Activated naive CD8-positive, alpha-beta T cell treated with anti-CD3 and anti-CD28 coated beads, Interleukin-2, amount 10 ng/mL, durations not matched to agents 7 days and 5 days (primary cell): ENCODE measurements at regions not wholly inside any gene's neighbourhood (a gene's known extent, or its start where the extent isn't known, plus 50 kb on each side); places are given as distances from the start of the nearest gene placed in this dataset.

Experiments
- ATAC-seq: fragments of 150-1000 bp; cut with Tn5 transposase; one replicate; pipeline ENCODE4 v1.10.0; 2021; ENCODE audit warnings: low read depth, moderate library complexity
- POLR2A ChIA-PET: fragments of 350-600 bp; sonication (Branson Sonifier 250); formaldehyde crosslinking; loops from one replicate; lab custom pipeline; 2021; ENCODE audit warnings: antibody characterized with exemption; lab: Charles Lee
- DNase-seq: peaks from one replicate; pipeline ENCODE4 v3.0.0; 2021
- H3K27ac Mint-ChIP-seq: one replicate; pipeline ENCODE4 v1.8.0; 2022; ENCODE audit warnings: mild to moderate bottlenecking, mixed read lengths
- H3K27me3 Mint-ChIP-seq: one replicate; pipeline ENCODE4 v1.8.0; 2022; ENCODE audit warnings: mild to moderate bottlenecking, moderate library complexity, mixed read lengths
- H3K36me3 Mint-ChIP-seq: one replicate; pipeline ENCODE4 v1.8.0; 2021; ENCODE audit warnings: mild to moderate bottlenecking, mixed read lengths
- H3K4me1 Mint-ChIP-seq: one replicate; pipeline ENCODE4 v1.8.0; 2021; ENCODE audit warnings: mixed read lengths
- H3K4me3 Mint-ChIP-seq: one replicate; pipeline ENCODE4 v1.8.0; 2022; ENCODE audit warnings: mild to moderate bottlenecking, moderate library complexity, mixed read lengths
- H3K9me3 Mint-ChIP-seq: one replicate; pipeline ENCODE4 v1.8.0; 2021; ENCODE audit warnings: mixed read lengths

DNA sequence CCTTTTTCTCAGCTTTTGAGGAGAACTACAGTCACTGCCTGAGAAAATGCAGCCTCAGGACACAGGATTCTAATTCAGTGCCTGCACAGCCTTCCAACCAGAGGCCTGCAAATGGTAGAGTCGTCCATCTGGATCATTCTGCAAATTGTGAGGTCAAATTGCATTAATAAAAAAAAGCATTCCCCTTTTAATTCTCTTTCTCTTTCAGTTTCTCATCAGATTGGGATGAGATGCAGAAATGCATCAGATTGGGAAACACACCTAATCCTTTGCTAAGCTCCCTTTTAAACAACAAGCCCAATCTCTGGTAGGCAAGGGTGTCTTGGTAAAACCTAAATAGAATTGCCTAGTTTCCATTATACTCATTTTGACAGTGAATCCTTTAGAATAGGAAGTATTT is 838.8 kb downstream of the MAFB start:
- Mint-ChIP-seq H3K4me1 (no peaks in the 10 kb centered on the region), H3K27me3 (peaks cover 2% of the 10 kb centered on the region), H3K4me3 (no peak overlapping the region), H3K27ac (no peak overlapping the region), H3K36me3 (no peaks in the 10 kb centered on the region), H3K9me3 (no peaks in the 10 kb centered on the region)
- POLR2A ChIA-PET, result no interaction called here
- DNase-seq, result no peak
- no peak for ATAC-seq

DNA sequence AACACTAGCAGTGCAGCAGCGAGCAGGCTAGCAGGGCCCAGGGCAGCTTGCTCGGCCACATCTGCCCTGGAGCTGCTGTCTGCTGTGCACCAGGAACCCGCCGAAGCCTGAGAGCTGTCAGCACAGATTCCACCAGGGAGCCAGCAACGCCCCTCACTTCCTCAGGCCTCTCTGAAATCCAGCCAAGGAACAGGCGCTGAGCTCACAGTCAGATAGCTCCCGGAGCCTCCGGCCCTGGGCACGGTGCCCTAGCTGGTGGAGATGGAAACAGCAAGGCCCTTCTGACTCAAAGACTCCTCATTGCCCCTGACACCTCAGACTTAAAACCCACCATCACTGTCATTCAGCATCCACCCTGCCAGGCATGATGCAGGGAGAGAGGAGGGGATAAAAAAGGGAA is 839.4 kb downstream of the MAFB start:
- ATAC-seq, result no peak
- peaks cover 2% of the 10 kb centered on the region for H3K27me3 Mint-ChIP-seq
- H3K27ac Mint-ChIP-seq, result no peak overlapping the region
- no peaks in the 10 kb centered on the region for H3K36me3 Mint-ChIP-seq
- POLR2A ChIA-PET, result no interaction called here
- DNase-seq, result no peak
- H3K9me3 Mint-ChIP-seq, result no peaks in the 10 kb centered on the region
- no peaks in the 10 kb centered on the region for H3K4me1 Mint-ChIP-seq
- no peak overlapping the region for H3K4me3 Mint-ChIP-seq

DNA sequence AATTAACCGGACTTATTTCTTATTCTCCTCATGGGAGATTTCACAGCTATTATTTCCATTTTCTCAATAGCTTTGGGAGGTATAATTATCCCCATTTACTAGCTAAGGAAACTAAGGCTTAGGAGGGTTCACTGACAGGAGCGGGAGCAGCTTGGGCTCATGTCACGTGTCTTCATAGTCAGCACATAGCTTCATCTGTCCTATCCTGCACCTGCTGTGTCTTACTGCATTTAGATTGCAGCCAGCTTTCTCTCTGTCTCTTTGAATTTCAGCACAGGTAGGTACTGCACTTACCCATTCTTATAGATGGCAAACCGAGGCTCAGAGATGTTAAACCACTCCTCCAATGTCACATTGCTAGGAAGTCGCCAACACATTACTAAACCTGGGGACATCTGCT is 839.9 kb downstream of the MAFB start:
- Mint-ChIP-seq H3K4me3 (no peak overlapping the region), H3K27ac (no peak overlapping the region), H3K36me3 (no peaks in the 10 kb centered on the region), H3K9me3 (no peaks in the 10 kb centered on the region), H3K4me1 (no peaks in the 10 kb centered on the region), H3K27me3 (peaks cover 2% of the 10 kb centered on the region)
- ATAC-seq (no peak), DNase-seq (no peak)
- POLR2A ChIA-PET, result no interaction called here

DNA sequence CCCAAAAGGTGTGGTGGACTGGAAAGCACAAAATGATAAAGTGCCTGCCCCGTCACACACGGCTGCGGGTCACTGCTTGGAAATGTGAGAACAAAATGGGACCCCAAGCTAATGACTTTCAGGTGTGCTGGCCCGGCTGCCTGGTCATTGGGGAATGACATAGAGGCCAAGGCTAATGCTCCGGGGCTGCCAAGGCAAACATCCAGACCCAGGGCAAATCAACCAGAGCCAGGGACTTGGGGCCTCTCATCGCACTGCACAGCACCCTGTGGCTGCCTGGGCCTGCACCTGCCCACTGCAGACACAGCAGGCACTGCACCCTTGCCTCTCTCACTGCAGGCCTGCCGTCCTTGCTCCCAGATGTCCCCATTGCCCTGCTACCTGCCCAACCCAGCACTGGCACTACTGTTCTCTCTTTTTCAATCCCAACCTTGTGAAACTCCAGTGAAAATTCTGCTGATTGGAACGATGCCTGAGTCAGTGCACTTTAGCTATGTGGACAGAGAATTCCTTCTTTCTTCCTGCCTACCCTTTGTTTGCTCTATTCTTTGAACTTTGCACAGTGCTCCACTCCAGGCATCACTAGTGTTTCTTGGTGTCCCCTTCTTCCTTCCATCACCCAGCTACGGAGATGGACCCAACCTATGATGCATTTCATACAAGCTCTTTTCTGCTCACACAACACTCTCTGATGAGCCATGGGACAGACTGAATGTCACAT is 849.5 kb downstream of the MAFB start:
- POLR2A ChIA-PET, result no interaction called here
- no peaks in the 10 kb centered on the region for H3K9me3 Mint-ChIP-seq
- H3K4me3 Mint-ChIP-seq, result no peak overlapping the region
- no peaks in the 10 kb centered on the region for H3K27me3 Mint-ChIP-seq
- no peak for DNase-seq
- no peaks in the 10 kb centered on the region for H3K36me3 Mint-ChIP-seq
- no peak overlapping the region for H3K27ac Mint-ChIP-seq
- no peaks in the 10 kb centered on the region for H3K4me1 Mint-ChIP-seq
- no peak for ATAC-seq

DNA sequence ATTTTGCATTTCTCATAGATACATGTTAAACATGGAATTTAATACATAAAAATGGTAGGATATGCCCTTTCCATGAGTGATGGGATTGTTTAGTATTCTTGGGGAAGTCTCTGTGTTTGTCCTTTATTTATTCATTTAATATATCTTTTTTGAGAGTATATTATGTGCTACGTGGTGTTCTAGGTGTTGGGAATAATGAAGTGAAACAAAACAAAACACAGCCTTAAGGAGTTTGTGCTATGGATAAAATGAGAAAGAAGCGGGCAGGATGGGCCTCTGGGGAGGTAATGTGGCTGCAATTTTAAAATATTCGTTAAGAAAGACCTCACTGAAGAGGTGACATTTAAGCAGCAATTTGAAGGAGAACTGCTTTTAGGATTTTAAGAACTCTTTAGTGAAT is 851.5 kb downstream of the MAFB start:
- DNase-seq, result no peak
- no peak for ATAC-seq
- no peaks in the 10 kb centered on the region for H3K4me1 Mint-ChIP-seq
- H3K9me3 Mint-ChIP-seq, result no peaks in the 10 kb centered on the region
- H3K27ac Mint-ChIP-seq, result no peak overlapping the region
- no peak overlapping the region for H3K4me3 Mint-ChIP-seq
- H3K36me3 Mint-ChIP-seq, result no peaks in the 10 kb centered on the region
- no peaks in the 10 kb centered on the region for H3K27me3 Mint-ChIP-seq
- POLR2A ChIA-PET, result no interaction called here

DNA sequence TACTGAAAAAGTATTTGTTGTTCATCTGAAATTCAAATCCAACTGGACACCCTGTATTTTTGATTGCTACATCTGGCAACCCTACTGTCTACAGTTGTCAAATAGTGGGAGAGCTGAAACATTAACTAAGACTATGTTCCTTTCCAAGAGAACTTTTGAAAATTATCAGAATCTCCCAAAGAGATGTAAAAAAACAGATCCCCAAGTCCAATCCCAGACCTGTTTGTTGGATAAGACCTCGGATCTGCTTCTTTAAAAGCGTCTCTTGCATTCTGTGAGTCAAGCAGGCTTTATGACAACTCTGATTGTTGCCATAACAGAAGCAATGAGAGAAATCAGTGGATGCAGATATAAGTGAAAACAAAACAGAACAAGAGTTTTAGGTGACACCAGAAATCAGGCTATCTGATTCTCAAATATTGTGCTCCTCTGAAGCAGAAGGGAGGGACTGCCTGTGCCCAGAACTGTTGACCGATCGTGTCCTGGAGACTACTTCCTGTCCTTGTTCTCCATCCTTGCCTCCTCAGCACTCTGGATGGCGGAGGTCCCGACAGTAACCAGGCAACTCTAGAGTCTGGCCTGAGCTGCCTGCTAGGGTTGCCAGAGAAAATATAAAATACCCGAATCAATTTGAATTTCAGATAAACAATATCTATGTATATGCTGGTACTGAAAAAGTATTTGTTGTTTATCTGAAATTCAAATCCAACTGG is 853.8 kb downstream of the MAFB start:
- Mint-ChIP-seq H3K4me1 (no peaks in the 10 kb centered on the region), H3K27ac (no peak overlapping the region)
- ATAC-seq, result no peak

DNA sequence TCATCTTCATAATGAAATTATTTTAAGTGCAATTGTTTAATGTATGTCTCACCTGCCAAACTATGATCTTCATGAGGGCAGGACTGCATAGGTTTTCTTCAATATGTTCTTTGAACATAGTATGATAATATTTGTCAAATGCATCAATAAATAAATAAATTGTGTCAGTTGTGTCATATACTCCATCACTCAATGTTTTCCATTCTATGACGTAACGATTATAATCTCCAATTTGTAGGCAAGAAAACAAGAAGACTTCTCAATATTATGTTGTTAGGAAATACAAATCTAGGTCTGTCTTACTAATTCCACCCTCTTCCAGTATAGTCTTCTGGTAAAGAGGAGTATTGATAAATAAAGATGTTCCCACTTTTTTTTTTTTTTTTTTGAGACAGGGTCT is 858.1 kb downstream of the MAFB start:
- Mint-ChIP-seq H3K4me1 (no peaks in the 10 kb centered on the region), H3K4me3 (no peak overlapping the region), H3K36me3 (no peaks in the 10 kb centered on the region), H3K9me3 (no peaks in the 10 kb centered on the region), H3K27me3 (peaks cover 3% of the 10 kb centered on the region), H3K27ac (no peak overlapping the region)
- POLR2A ChIA-PET, result no interaction called here
- no peak for DNase-seq
- no peak for ATAC-seq

More for the DNA sequence above, 853.8 kb downstream of the MAFB start:
- Mint-ChIP-seq H3K27me3 (no peaks in the 10 kb centered on the region), H3K36me3 (no peaks in the 10 kb centered on the region), H3K4me3 (no peak overlapping the region), H3K9me3 (no peaks in the 10 kb centered on the region)
- no peak for DNase-seq
- POLR2A ChIA-PET, result no interaction called here

DNA sequence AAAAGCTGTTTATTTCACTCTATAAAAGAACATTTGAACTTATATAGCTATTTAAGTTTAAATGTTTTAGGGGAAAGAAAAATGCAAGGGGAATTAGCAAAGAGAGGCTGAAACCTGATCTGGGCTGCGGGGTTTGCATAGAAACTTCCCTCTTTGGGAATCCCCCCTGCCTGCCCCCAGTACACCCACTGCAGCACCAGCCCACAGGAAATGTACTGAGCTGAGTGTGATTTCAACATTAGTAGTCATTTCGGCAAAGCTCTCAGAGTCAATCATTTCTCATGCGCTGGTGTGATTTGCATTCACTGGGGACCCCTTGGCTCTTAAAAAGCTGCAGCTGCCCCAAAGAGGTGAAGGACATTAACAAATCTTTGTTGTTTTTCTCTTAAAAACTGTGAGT is 859.4 kb downstream of the MAFB start:
- Mint-ChIP-seq H3K36me3 (no peaks in the 10 kb centered on the region), H3K27ac (no peak overlapping the region), H3K27me3 (peaks cover 3% of the 10 kb centered on the region), H3K9me3 (no peaks in the 10 kb centered on the region), H3K4me1 (no peaks in the 10 kb centered on the region), H3K4me3 (no peak overlapping the region)
- DNase-seq (no peak), ATAC-seq (no peak)
- POLR2A ChIA-PET, result interaction anchor here (0.6 kb wide), 1 partner anchor 382 kb away, joined by 3 read pairs; no protein-coding TSS in a partner anchor

DNA sequence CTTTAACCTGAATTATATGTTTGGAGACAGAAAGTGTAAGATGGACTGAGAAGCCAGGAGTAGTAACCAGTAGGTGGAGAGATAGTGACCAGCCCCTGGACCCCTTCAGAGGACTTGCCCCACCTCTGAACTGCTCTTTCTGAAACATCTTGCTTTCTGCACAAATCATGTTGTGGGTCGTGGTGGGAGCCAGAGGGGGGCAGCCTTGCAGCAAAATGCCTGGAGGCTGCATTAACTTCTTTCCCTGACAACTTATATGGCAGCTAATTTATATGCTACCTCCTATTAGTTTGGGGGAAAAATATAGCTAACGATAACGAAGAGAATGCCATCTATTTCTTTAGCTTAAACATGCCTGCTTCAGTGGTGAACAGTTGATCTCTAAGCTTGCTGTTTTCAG is 859.8 kb downstream of the MAFB start:
- H3K9me3 Mint-ChIP-seq, result no peaks in the 10 kb centered on the region
- DNase-seq, result no peak
- H3K36me3 Mint-ChIP-seq, result no peaks in the 10 kb centered on the region
- peaks cover 3% of the 10 kb centered on the region for H3K27me3 Mint-ChIP-seq
- POLR2A ChIA-PET, result interaction anchor here (0.6 kb wide), 1 partner anchor 381 kb away, joined by 3 read pairs; no protein-coding TSS in a partner anchor
- H3K4me3 Mint-ChIP-seq, result no peak overlapping the region
- no peak for ATAC-seq
- no peaks in the 10 kb centered on the region for H3K4me1 Mint-ChIP-seq
- no peak overlapping the region for H3K27ac Mint-ChIP-seq

DNA sequence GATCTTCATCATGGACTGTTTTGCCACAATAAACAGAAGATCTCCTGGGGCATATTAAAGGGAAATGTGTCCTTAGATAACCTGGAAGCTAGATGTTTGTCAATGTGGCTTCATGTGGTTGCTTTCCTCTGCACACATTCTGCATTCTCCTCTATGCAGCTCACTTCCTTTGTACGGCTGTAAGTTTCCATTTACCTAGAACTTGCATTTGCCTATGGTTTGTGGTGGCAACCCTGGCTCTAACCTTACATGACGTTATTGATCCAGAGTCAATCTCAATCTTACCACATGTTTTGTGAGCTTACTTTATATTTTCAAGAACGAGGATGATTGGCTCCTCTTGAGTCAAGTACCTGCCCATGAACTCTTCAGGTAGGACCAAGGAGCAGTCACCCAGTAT is 863.1 kb downstream of the MAFB start:
- Mint-ChIP-seq H3K4me3 (no peak overlapping the region), H3K36me3 (no peaks in the 10 kb centered on the region), H3K27me3 (peaks cover 3% of the 10 kb centered on the region), H3K27ac (no peak overlapping the region), H3K4me1 (no peaks in the 10 kb centered on the region), H3K9me3 (no peaks in the 10 kb centered on the region)
- ATAC-seq (no peak), DNase-seq (no peak)
- POLR2A ChIA-PET, result no interaction called here

DNA sequence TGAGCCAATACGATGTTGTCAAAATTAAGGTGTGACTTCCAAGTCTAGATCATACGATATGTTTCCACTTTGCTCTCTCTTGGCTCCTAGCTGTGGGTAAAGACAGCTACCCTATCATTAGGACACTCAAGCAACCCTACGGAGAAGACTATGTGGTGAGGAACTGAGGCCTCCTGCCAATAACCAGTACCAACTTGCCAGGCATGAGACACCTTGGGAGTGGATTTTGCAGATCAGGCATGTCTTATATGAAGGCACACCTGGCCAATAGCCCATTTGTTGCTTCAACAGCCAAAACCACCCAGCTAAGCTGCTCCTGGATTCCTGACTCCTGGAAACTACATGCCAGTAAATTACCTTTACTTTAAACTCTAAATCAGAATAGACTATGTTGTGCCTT is 863.4 kb downstream of the DHX35 start:
- no peaks in the 10 kb centered on the region for H3K4me1 Mint-ChIP-seq
- no peak for DNase-seq
- ATAC-seq, result no peak
- POLR2A ChIA-PET, result no interaction called here
- H3K36me3 Mint-ChIP-seq, result no peaks in the 10 kb centered on the region
- H3K27ac Mint-ChIP-seq, result no peak overlapping the region
- H3K27me3 Mint-ChIP-seq, result peaks cover 3% of the 10 kb centered on the region
- H3K9me3 Mint-ChIP-seq, result no peaks in the 10 kb centered on the region
- H3K4me3 Mint-ChIP-seq, result no peak overlapping the region

DNA sequence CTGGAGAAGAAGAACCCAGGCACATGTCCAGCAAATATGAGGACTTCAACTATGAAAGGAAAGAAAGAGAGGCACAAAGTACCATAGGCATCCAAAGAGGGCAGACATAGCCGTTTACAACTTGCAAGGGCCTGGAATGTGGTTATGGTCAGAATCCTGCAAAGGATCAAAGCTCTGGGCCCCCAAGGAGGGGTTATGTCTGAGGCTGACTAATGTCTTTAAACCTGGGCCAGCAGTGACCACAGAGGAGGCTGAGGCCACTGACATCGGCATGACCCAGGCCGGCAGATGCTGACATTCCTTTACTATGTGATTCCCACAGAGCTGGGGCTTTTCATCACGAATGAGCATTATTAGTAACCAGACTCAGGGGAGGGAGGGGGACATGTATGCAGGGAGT is 861.1 kb downstream of the DHX35 start:
- H3K27me3 Mint-ChIP-seq, result no peaks in the 10 kb centered on the region
- no peaks in the 10 kb centered on the region for H3K4me1 Mint-ChIP-seq
- H3K9me3 Mint-ChIP-seq, result no peaks in the 10 kb centered on the region
- POLR2A ChIA-PET, result no interaction called here
- no peak overlapping the region for H3K27ac Mint-ChIP-seq
- no peak for ATAC-seq
- no peak overlapping the region for H3K4me3 Mint-ChIP-seq
- no peaks in the 10 kb centered on the region for H3K36me3 Mint-ChIP-seq
- DNase-seq, result no peak

DNA sequence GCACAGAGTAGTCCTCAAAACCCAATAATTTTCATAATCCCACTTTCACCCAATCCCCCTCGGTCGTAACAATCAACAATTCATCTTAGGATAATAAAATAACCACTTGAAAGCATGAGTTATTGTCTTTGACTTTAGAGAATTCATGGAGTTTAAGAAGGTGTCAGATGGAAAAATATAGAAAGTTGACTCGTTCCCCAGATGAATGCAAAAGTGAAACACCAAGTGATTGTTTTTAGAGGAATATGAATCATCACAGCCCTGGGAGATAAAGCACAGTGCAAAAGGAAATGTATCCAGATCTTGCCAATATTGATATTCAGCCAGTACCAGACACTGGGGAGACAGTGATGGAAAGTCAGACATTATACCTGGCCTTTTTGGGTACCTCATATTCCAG is 860.5 kb downstream of the DHX35 start:
- H3K9me3 Mint-ChIP-seq, result no peaks in the 10 kb centered on the region
- H3K27ac Mint-ChIP-seq, result no peak overlapping the region
- H3K36me3 Mint-ChIP-seq, result no peaks in the 10 kb centered on the region
- no peaks in the 10 kb centered on the region for H3K4me1 Mint-ChIP-seq
- no peaks in the 10 kb centered on the region for H3K27me3 Mint-ChIP-seq
- POLR2A ChIA-PET, result no interaction called here
- H3K4me3 Mint-ChIP-seq, result no peak overlapping the region
- no peak for DNase-seq
- ATAC-seq, result no peak

DNA sequence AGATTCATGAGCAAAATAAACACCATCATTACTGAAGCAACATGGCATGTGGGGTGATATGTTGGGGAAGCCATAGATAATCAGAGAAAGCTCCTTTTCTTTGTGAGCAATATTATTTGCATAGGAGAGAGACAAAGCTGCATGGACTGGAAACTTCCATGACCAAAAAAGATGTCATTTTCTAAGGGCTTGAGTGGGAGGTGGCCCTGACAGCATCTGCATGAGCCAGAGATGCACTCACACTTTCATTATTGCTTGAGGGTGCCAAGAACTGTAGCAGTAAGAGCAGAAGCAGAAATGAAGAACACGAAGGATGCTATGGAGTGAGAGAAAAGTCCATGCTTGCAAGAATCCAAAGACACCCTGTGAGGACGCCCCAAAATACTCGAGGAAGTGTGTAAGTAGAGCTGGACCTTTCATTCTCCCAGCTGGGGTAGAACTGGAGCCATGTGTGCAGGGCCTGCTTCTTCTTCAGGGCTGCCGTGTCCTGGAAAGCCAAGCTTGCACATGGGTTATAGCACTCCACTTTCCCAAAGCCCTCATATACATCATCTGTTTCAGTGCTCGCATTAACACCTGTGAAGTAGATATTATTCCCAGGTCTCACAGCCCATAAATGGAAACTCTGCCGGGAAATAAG is 851.2 kb downstream of the DHX35 start:
- no peak overlapping the region for H3K27ac Mint-ChIP-seq
- POLR2A ChIA-PET, result no interaction called here

More for the DNA sequence above, 851.2 kb downstream of the DHX35 start:
- no peaks in the 10 kb centered on the region for H3K36me3 Mint-ChIP-seq
- H3K27me3 Mint-ChIP-seq, result peaks cover 2% of the 10 kb centered on the region
- H3K9me3 Mint-ChIP-seq, result no peaks in the 10 kb centered on the region
- no peaks in the 10 kb centered on the region for H3K4me1 Mint-ChIP-seq
- H3K4me3 Mint-ChIP-seq, result no peak overlapping the region
- no peak for ATAC-seq
- DNase-seq, result no peak
